ENCODE measurements at regions not wholly inside any gene's neighbourhood (a gene's known extent, or its start where the extent isn't known, plus 50 kb on each side); places are given as distances from the start of the nearest gene placed in this dataset.

GRCh38 chr13:84651705-84652104, 769.4 kb upstream of the SLITRK1 start:
- TF ChIP-seq CTCF (IDR thresholded peaks at IDR 0.05; ENCODE audit: borderline replicate concordance, extremely low read depth, low read length, poor library complexity, severe bottlenecking) (no peak), EZH2 (IDR thresholded peaks at IDR 0.05; ENCODE audit: borderline replicate concordance, low read depth, low read length, severe bottlenecking) (no peak)
